Adrenal gland (tissue), 5 donors: ENCODE measurements at regions not wholly inside any gene's neighbourhood (a gene's known extent, or its start where the extent isn't known, plus 50 kb on each side); places are given as distances from the start of the nearest gene placed in this dataset.

Source experiments
- CTCF ChIP-seq, 6 experiments: fragments of 450-650 bp in 4 of 6; fragments of 200-600 bp in 2 of 6; sonication (generic) in 1 of 6; IDR thresholded peaks; 1 replicate in 5 of 6; 2 replicates in 1 of 6; pipeline versions ENCODE4 v1.5.1 to v1.8.0; 2016 to 2021; ENCODE audit warnings: antibody characterized with exemption in 6 of 6, mild to moderate bottlenecking in 2 of 6, moderate library complexity in 1 of 6
- POLR2A ChIP-seq, 2 donors: fragments of 450-650 bp; IDR thresholded peaks; one replicate each; pipeline ENCODE4 v1.6.1; 2017; ENCODE audit warnings: antibody characterized with exemption in 2 of 2, mild to moderate bottlenecking in 2 of 2, moderate library complexity in 1 of 2
- donor health status: DM: no; HTN: no; CAD: no.

GRCh38 chr1:94679332-94680038, 137.9 kb upstream of the F3 start:
- TF ChIP-seq CTCF (IDR thresholded peaks at IDR 0.05) (no peak), POLR2A (IDR thresholded peaks at IDR 0.05) (no peak)
